Keratinocyte (primary cell): ENCODE measurements at regions not wholly inside any gene's neighbourhood (a gene's known extent, or its start where the extent isn't known, plus 50 kb on each side); places are given as distances from the start of the nearest gene placed in this dataset.

Experiments
- DNase-seq: peaks from one replicate; pipeline ENCODE4 v3.0.0-alpha.2; 2011; ENCODE audit warnings: low read depth, missing footprints, low spot score
- FAIRE-seq: peaks from 2 replicates; lab custom pipeline; 2011; peaks lifted over from hg19 to GRCh38; lab: Jason Lieb, UNC
- H2AFZ ChIP-seq: 2 replicates; pipeline ENCODE4 v1.6.0; 2012; ENCODE audit warnings: low read length, control low read depth, inconsistent platforms; ENCODE audit not compliant: control insufficient read depth
- H3K27ac ChIP-seq: 2 replicates; pipeline ENCODE4 v1.5.1; 2011; ENCODE audit warnings: low read length; ENCODE audit not compliant: control insufficient read depth, insufficient read depth
- H3K27me3 ChIP-seq: 3 replicates; pipeline ENCODE4 v1.6.0; 2011; ENCODE audit warnings: low read length; ENCODE audit not compliant: control insufficient read depth, insufficient read depth; ENCODE audit errors: extremely low read depth
- H3K36me3 ChIP-seq, 2 experiments: 2 replicates in 1 of 2; 3 replicates in 1 of 2; pipeline ENCODE4 v1.5.1; 2011; ENCODE audit warnings: low read length in 2 of 2, mild to moderate bottlenecking in 1 of 2; ENCODE audit not compliant: control insufficient read depth in 2 of 2, insufficient read depth in 2 of 2; ENCODE audit errors: extremely low read depth in 1 of 2
- H3K4me1 ChIP-seq: 3 replicates; pipeline ENCODE4 v1.5.1; 2011; ENCODE audit warnings: low read length; ENCODE audit not compliant: control insufficient read depth, insufficient read depth; ENCODE audit errors: extremely low read depth
- H3K4me2 ChIP-seq: 3 replicates; pipeline ENCODE4 v1.6.0; 2011; ENCODE audit warnings: low read depth, low read length; ENCODE audit not compliant: control insufficient read depth, insufficient read depth; ENCODE audit errors: extremely low read depth
- H3K4me3 ChIP-seq, 3 experiments: fragments of 200-600 bp in 1 of 3; sonication (generic) in 1 of 3; 2 replicates in 2 of 3; 3 replicates in 1 of 3; pipeline ENCODE4 v1.5.1; 2011 to 2016; ENCODE audit warnings: low read length in 3 of 3, mild to moderate bottlenecking in 3 of 3, control low read depth in 2 of 3, inconsistent platforms in 1 of 3, low read depth in 1 of 3, mixed read lengths in 1 of 3, mixed run types in 1 of 3, moderate library complexity in 1 of 3; ENCODE audit not compliant: control insufficient read depth in 2 of 3, insufficient read depth in 2 of 3; ENCODE audit errors: extremely low read depth in 1 of 3
- H3K79me2 ChIP-seq: 2 replicates; pipeline ENCODE4 v1.6.0; 2012; ENCODE audit warnings: low read length; ENCODE audit not compliant: control insufficient read depth, insufficient read depth
- H3K9ac ChIP-seq: 3 replicates; pipeline ENCODE4 v1.6.0; 2011; ENCODE audit warnings: low read length; ENCODE audit not compliant: control insufficient read depth, insufficient read depth; ENCODE audit errors: extremely low read depth
- H3K9me1 ChIP-seq: 3 replicates; pipeline ENCODE4 v1.6.0; 2011; ENCODE audit warnings: low read length; ENCODE audit not compliant: control insufficient read depth, insufficient read depth; ENCODE audit errors: extremely low read depth
- H3K9me3 ChIP-seq: 2 replicates; pipeline ENCODE4 v1.5.1; 2012; ENCODE audit warnings: low read depth, low read length; ENCODE audit not compliant: control insufficient read depth
- H4K20me1 ChIP-seq: 3 replicates; pipeline ENCODE4 v1.6.0; 2011; ENCODE audit warnings: low read length; ENCODE audit not compliant: control insufficient read depth, insufficient read depth; ENCODE audit errors: extremely low read depth
- EZH2 ChIP-seq: IDR thresholded peaks from one replicate; pipeline ENCODE4 v1.6.1; 2012; ENCODE audit warnings: inconsistent platforms, mild to moderate bottlenecking, low read length, moderate library complexity
- dilution Hi-C: fragments of 300-500 bp; cut with MboI; formaldehyde crosslinking; loops from one replicate; pipeline ENCODE4 v1.7.0; 2020; ENCODE audit warnings: low sequenced_read_pairs; ENCODE audit not compliant: extremely low pct_ligation_motif_present
- TF ChIP-seq, protein P1 (sequence below), 3 experiments: IDR thresholded peaks in 1 of 3; conservative IDR thresholded peaks in 1 of 3; optimal IDR thresholded peaks in 1 of 3; 2 replicates in 2 of 3; 3 replicates in 1 of 3; pipeline versions ENCODE3 to v1.5.1; 2011; ENCODE audit warnings: low read length in 3 of 3, mild to moderate bottlenecking in 3 of 3, moderate library complexity in 2 of 3, control low read depth in 1 of 3, inconsistent platforms in 1 of 3; ENCODE audit not compliant: insufficient read depth in 2 of 3; ENCODE audit errors: extremely low read depth in 1 of 3

DNA sequence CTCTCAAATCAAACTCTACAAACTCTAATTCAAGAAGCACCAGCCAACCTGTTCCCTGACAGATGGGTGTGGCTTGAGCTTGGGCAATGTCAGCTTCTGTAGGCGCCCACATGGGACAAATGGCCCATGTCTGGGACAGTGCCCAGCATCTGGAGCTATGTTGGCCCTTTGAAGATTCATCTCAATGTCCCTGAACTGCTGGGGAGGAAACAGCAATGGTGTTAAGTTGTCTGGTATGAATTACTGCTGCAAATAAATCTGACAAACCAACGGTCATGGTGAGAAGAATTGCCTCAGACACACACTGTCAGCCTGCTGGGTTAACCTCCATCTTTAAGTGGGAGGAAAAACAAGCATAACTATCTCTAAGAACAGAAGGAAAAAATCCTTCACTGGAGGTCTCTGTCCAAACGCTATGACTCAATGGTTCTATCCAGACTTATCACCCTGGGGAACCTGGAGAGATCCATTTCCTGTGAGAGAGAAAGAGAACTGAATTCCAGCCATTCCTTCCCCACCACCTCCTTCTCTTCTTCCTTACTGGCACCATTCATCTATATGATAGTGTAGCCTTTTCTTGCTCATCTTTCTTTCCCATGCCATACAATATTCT lies 274.9 kb downstream of the CDH26 start:
- Histone ChIP-seq H3K27ac (no peak overlapping the region), H3K9me3 (no peaks in the 10 kb centered on the region), H3K4me1 (peaks cover 3% of the 10 kb centered on the region), H3K4me3 (no peak overlapping the region), H4K20me1 (no peaks in the 10 kb centered on the region), H3K36me3 (no peaks in the 10 kb centered on the region), H3K27me3 (no peaks in the 10 kb centered on the region), H3K9me1 (no peaks in the 10 kb centered on the region), H3K4me2 (no peak overlapping the region), H2AFZ (no peak overlapping the region), H3K9ac (no peak overlapping the region), H3K79me2 (no peaks in the 10 kb centered on the region)
- no peak for TF ChIP-seq EZH2
- TF ChIP-seq, protein P1, sequence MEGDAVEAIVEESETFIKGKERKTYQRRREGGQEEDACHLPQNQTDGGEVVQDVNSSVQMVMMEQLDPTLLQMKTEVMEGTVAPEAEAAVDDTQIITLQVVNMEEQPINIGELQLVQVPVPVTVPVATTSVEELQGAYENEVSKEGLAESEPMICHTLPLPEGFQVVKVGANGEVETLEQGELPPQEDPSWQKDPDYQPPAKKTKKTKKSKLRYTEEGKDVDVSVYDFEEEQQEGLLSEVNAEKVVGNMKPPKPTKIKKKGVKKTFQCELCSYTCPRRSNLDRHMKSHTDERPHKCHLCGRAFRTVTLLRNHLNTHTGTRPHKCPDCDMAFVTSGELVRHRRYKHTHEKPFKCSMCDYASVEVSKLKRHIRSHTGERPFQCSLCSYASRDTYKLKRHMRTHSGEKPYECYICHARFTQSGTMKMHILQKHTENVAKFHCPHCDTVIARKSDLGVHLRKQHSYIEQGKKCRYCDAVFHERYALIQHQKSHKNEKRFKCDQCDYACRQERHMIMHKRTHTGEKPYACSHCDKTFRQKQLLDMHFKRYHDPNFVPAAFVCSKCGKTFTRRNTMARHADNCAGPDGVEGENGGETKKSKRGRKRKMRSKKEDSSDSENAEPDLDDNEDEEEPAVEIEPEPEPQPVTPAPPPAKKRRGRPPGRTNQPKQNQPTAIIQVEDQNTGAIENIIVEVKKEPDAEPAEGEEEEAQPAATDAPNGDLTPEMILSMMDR (optimal IDR thresholded peaks at IDR 0.05 in 1 of 3, IDR thresholded peaks at IDR 0.05 in 1 of 3, conservative IDR thresholded peaks at IDR 0.05 in 1 of 3; ENCODE audit: extremely low read depth in 1 of 3, insufficient read depth in 2 of 3, low read length in 3 of 3) = no peak
- DNase-seq (no peak), FAIRE-seq (no peak)
- dilution Hi-C loops = no loop called here

DNA sequence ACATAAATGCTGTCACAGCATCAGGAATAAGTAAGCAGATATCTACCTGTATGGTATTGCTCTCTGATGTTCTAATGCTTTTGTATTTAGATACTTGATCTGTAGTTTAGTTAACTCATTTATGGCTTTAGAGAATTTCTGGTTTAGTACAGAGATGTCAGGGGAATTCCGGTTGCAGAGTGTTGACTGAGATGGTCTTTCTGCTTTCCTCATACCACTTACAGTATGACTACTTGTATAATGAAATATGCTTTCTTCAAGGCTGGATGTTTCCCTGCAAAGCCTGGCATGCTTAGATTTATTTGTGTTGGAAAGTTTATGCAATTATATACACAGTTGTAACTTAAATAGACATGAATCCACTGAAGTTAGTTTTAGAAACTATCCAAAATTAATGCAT lies 278.4 kb downstream of the CDH26 start:
- TF ChIP-seq, protein P1 (optimal IDR thresholded peaks at IDR 0.05 in 1 of 3, IDR thresholded peaks at IDR 0.05 in 1 of 3, conservative IDR thresholded peaks at IDR 0.05 in 1 of 3; ENCODE audit: extremely low read depth in 1 of 3, insufficient read depth in 2 of 3, low read length in 3 of 3) = no peak
- TF ChIP-seq EZH2 = no peak
- no peaks in the 10 kb centered on the region for H3K4me1 ChIP-seq
- DNase-seq (no peak), FAIRE-seq (no peak)
- H2AFZ ChIP-seq = no peak overlapping the region
- dilution Hi-C loops = no loop called here
- H3K9ac ChIP-seq = no peak overlapping the region
- no peak overlapping the region for H3K27ac ChIP-seq
- H3K9me3 ChIP-seq = no peaks in the 10 kb centered on the region
- H3K36me3 ChIP-seq = no peaks in the 10 kb centered on the region
- H3K9me1 ChIP-seq = no peaks in the 10 kb centered on the region
- H3K79me2 ChIP-seq = no peaks in the 10 kb centered on the region
- H3K4me3 ChIP-seq = no peak overlapping the region
- no peak overlapping the region for H3K4me2 ChIP-seq
- H4K20me1 ChIP-seq = no peaks in the 10 kb centered on the region
- peaks cover 8% of the 10 kb centered on the region for H3K27me3 ChIP-seq
